HL-60 (cell line): ENCODE measurements at regions not wholly inside any gene's neighbourhood (a gene's known extent, or its start where the extent isn't known, plus 50 kb on each side); places are given as distances from the start of the nearest gene placed in this dataset.

ENCODE experiments used
- DNase-seq, 2 experiments: peaks; one replicate each; pipeline ENCODE4 v3.0.0-alpha.2; 2010 to 2020; ENCODE audit warnings: low read depth in 1 of 2, low spot score in 1 of 2
- H3K27ac ChIP-seq: fragments of 250-450 bp; sonication (Bioruptor Pico); replicated peaks from 2 replicates; pipeline ENCODE4 v1.5.1; 2020; ENCODE audit warnings: mild to moderate bottlenecking, moderate library complexity
- H3K27me3 ChIP-seq: fragments of 250-450 bp; sonication (Bioruptor Pico); 2 replicates; pipeline ENCODE4 v1.5.1; 2021; ENCODE audit warnings: mild to moderate bottlenecking, moderate library complexity; ENCODE audit not compliant: insufficient read depth, poor library complexity, severe bottlenecking
- H3K4me3 ChIP-seq: replicated peaks from 2 replicates; pipeline ENCODE4 v1.5.1; 2011; ENCODE audit warnings: mild to moderate bottlenecking, control low read depth, low read length; ENCODE audit not compliant: insufficient read depth
- CTCF ChIP-seq: IDR thresholded peaks from one replicate; pipeline ENCODE4 v1.5.1; 2011; ENCODE audit warnings: low read length, control low read depth, inconsistent platforms; ENCODE audit not compliant: insufficient read depth
- GABPA ChIP-seq: IDR thresholded peaks from 2 replicates; pipeline ENCODE4 v1.6.1; 2012; ENCODE audit warnings: low read depth
- POLR2AphosphoS5 ChIP-seq: IDR thresholded peaks from 2 replicates; pipeline ENCODE4 v1.6.1; 2012; ENCODE audit warnings: low read depth
- REST ChIP-seq: IDR thresholded peaks from 2 replicates; pipeline ENCODE4 v1.6.1; 2012; ENCODE audit warnings: low read depth; ENCODE audit not compliant: insufficient replicate concordance
- SPI1 ChIP-seq: IDR thresholded peaks from 2 replicates; pipeline ENCODE4 v1.6.1; 2012; ENCODE audit warnings: low read depth, mild to moderate bottlenecking, borderline replicate concordance

- TF ChIP-seq GABPA, result no peak
- TF ChIP-seq POLR2AphosphoS5, result no peak
- TF ChIP-seq CTCF, result no peak
- no peak for TF ChIP-seq SPI1
- TF ChIP-seq REST, result no peak
- Histone ChIP-seq H3K4me3 (no peak overlapping the region), H3K27ac (no peak overlapping the region), H3K27me3 (no peaks in the 10 kb centered on the region)
- no peak for DNase-seq
These were observed 154.4 kb upstream of the GRAMD2B start for GRCh38 chr5:126268697-126269315.

GRCh38 chr5:126269511-126269910, 153.7 kb upstream of the GRAMD2B start:
- H3K4me3 ChIP-seq, result no peak overlapping the region
- H3K27ac ChIP-seq, result no peak overlapping the region
- TF ChIP-seq GABPA, result no peak
- TF ChIP-seq SPI1, result no peak
- no peak for DNase-seq
- no peaks in the 10 kb centered on the region for H3K27me3 ChIP-seq

- H3K27ac ChIP-seq, result no peak overlapping the region
- TF ChIP-seq SPI1 (no peak), CTCF (no peak), REST (no peak), POLR2AphosphoS5 (no peak), GABPA (no peak)
- H3K27me3 ChIP-seq, result no peaks in the 10 kb centered on the region
- no peak for DNase-seq
- no peak overlapping the region for H3K4me3 ChIP-seq
These were observed 152.1 kb upstream of the GRAMD2B start for GRCh38 chr5:126271141-126271540.

- TF ChIP-seq POLR2AphosphoS5, result no peak
- TF ChIP-seq GABPA, result no peak
- TF ChIP-seq REST, result no peak
- TF ChIP-seq SPI1, result no peak
- no peak for TF ChIP-seq CTCF
- H3K27ac ChIP-seq, result no peak overlapping the region
- H3K27me3 ChIP-seq, result no peaks in the 10 kb centered on the region
- DNase-seq, result no peak
- no peak overlapping the region for H3K4me3 ChIP-seq
These were observed 149.0 kb upstream of the GRAMD2B start for GRCh38 chr5:126274076-126274762.
